GM21381 (cell line): ENCODE measurements at regions not wholly inside any gene's neighbourhood (a gene's known extent, or its start where the extent isn't known, plus 50 kb on each side); places are given as distances from the start of the nearest gene placed in this dataset.
"Not testable (repeated sequence)": the region's sequence is repeated elsewhere in the genome, so short reads cannot be mapped to it uniquely, and the experiment has no call there.

Source experiments
- ATAC-seq: cut with Tn5 transposase; IDR thresholded peaks from one replicate; pipeline ENCODE4 v1.9.1; 2021; ENCODE audit warnings: mild to moderate bottlenecking, moderate library complexity; ENCODE audit not compliant: unreplicated experiment

GRCh38 chr20:48040051-48040450 is 254.8 kb upstream of the SULF2 start:
- no peak for ATAC-seq

DNA sequence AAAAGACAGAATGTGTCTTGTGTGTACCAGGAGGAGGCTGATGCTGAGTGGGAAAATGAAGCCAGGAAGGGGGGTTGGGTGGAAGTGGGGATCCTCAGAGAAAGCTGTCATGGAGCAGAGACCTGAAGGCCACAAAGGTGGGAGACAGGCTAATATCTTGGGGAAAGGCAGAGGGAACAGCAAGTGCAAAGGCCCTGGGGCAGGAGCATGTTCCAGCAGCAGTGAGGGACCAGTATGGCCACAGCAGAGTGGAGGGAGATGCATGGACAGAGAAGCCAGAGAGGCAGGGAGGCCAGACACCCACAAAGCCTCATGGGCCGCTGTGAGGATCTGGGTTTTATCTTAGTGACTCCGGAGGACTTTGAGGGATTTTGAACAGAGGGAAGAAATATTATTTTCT is 254.2 kb upstream of the SULF2 start:
- ATAC-seq: no peak

DNA sequence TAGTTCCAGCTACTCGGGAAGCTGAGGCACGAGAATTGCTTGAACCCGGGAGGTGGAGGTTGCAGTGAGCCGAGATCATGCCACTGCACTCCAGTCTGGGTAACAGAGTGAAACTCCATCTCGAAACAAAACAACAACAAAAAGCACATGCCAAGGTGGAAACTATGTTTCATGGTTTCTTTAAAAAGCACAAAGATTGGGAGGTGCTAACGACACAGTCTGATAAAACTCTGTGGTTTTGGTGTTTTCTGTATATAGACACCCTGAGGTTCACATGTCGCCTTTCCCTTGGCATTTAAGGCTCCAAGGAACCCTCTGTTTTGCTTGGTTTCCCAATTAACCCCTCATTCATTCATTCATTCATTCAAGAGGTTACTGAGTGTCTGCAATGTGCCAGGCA is 253.4 kb upstream of the SULF2 start:
- no peak for ATAC-seq

DNA sequence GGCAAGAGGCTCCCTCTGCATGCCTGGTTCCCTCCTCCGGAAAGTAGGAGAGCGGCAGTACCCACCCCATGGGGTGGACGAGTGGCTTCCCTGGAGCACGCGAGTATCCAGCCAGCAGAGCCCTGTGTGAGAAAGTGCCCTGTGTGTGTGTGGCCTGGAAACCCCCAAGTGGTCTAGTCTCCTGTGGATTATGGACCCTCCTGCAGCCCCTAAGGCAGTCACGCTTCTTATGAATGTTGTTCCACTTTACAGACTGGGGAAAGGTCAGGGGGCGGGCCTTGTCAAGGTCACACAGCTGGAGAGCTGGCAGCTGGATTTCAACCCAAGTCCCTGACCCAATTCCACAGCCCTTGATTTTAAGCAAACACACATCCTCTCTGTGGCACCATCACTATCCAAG is 252.5 kb upstream of the SULF2 start:
- not testable (repeated sequence) for ATAC-seq

DNA sequence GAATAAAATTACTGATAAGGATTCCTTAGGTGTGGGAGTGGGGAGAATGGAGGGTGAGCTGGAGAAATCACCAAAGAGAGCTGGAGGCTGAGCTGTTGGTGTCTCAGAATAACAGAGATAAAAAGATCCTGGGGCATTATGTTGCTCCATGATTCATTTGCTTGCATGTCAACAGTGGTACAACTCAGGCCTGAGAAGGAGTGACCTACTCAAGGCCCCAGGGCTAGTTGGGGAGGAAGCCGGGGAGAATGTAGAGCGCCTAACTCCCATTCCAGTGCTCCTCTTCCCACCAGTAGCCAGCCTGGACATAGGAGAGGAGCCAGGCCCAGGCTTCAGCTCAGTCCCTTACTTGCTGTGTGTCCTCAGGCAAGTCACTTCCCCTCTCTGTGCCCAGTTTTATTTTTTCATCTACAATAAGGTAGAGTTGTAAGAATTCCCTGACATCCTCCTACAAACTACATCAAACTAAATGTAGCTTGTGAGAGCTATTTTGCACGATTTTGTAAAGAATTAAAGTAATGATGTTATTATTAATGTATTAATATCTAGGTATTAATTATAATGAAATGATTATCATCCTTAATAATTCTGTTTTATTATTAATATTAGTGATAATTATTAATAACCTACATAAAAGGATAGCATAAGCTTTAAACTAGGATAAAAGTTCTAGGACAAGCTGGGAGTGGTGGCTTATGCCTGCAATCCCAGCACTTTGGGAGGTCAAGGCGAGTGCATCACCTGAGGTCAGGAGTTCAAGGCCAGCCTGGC is 250.9 kb upstream of the SULF2 start:
- ATAC-seq: no peak

- no peak for ATAC-seq
Measured at GRCh38 chr20:48034751-48035150, 249.5 kb upstream of the SULF2 start.

DNA sequence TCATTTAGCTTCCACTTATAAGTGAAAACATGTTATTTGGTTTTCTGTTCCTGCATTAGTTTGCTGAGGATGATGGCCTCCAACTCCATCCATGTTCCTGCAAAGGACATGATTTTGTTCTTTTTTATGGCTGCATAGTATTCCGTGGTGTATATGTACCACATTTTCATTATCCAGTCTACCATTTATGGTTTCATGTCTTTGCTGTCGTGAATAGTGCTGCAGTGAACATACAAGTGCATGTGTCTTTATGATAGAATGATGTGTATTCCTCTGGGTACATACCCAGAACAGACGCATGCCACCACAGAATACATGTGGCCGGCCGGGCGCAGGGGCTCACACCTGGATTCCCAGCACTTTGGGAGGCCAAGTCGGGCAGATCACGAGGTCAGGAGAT is 247.7 kb upstream of the SULF2 start:
- not testable (repeated sequence) for ATAC-seq

DNA sequence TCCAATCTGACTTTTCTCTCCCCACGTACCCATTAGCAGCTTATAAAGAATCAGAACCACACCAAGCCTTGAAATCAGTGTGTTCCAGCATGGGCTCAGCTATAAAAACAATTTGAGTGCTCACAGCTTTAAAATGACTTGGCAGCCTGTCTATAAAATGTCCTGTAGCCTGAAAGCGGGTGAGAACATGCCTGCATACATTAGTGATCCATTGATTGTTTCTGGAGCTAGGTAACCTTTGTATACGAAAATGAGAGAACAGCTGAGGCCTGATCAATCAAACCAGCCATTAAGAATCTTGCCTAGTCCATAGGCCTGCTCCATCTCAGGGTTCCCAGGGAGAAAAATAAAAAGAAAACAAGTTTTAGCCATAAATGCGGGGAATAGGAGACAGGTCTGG is 245.8 kb upstream of the SULF2 start:
- no peak for ATAC-seq

- no peak for ATAC-seq
Measured at GRCh38 chr20:48026981-48027592, 241.8 kb upstream of the SULF2 start.

DNA sequence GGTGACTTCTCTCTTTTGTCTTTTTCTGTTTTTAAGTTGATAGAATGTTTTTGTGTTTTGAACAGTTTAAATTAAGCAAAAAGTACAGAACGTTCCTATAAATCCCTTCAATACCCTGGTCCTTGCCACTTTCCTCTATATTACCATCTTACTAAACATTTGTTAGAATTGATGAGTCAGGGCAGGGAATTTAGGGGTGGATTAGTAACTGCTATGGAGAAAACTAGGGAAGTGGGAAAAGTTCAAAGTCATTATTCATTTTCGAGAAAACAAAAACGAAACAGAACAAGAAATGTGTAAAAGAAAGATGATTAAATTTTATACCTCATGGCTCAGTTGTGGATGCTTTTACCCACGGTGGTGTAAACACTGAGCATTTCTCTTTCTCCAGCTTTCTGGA is 240.4 kb upstream of the SULF2 start:
- no peak for ATAC-seq

GRCh38 chr20:48025051-48025515 is 239.8 kb upstream of the SULF2 start:
- ATAC-seq: no peak

- ATAC-seq: no peak
Measured at GRCh38 chr20:48024539-48024938, 239.3 kb upstream of the SULF2 start.

- ATAC-seq: not testable (repeated sequence)
Measured at GRCh38 chr20:48020696-48021095, 235.4 kb upstream of the SULF2 start.

- no peak for ATAC-seq
Measured at GRCh38 chr20:48019940-48020339, 234.7 kb upstream of the SULF2 start.

- ATAC-seq: no peak
Measured at GRCh38 chr20:48019496-48019895, 234.2 kb upstream of the SULF2 start.

DNA sequence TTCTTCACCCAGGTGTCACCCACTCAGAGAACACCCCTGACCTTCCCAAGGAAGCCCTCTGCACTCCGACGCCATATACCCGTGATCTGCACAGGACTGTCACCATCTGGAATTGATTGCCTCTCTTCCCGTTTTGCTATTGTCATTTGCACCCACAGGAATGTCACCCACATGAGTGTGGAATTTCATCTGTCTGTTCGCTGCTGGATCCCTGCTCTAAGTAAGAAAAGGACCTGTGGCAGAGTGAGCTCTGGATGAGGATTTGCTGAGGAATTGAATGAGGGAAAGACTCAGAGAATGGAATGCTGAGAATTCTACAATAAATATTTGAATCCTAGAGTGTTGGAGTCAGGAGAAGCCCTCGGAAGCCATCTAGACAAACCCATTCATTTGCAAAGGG is 233.6 kb upstream of the SULF2 start:
- ATAC-seq: not testable (repeated sequence)

GRCh38 chr20:48017992-48018391 is 232.7 kb upstream of the SULF2 start:
- no peak for ATAC-seq

GRCh38 chr20:48017509-48017908 is 232.2 kb upstream of the SULF2 start:
- no peak for ATAC-seq

- no peak for ATAC-seq
Measured at GRCh38 chr20:48015943-48016723, 230.9 kb upstream of the SULF2 start.

DNA sequence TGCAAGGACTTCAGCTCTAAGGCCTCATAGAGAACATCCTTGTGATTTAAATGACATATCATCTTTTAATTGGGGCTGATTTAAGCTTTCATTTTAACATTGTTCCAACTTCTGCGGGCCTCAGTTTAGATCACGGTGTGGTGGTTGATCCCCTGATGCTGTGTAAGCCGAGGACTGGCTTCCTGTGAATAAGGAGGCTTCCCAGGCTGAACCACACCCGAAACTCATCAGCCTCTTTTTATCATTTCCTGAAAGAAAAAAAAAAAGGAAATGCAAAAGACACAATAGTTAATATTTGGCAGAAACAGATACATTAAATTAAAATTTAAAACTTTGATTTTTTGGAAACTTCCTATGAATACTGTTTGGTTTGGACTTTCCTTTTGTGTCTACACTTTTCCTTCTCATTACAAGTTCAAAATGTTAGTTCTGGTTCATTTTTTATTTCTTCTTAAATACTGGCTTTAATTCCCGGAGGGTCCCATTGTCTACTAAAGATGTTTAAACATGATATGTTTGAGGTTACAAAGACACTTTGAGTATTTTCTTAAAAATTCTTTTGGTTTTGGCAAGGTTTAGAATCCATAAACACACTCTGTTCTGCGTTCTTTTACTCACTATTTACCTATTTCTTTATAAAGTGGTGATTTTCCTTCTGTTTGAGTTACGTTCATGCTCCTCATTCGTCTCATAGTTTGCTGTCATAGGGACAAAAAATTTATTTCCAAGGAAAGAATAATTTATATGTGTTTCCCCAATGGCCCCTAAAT is 230.0 kb upstream of the SULF2 start:
- ATAC-seq: no peak

DNA sequence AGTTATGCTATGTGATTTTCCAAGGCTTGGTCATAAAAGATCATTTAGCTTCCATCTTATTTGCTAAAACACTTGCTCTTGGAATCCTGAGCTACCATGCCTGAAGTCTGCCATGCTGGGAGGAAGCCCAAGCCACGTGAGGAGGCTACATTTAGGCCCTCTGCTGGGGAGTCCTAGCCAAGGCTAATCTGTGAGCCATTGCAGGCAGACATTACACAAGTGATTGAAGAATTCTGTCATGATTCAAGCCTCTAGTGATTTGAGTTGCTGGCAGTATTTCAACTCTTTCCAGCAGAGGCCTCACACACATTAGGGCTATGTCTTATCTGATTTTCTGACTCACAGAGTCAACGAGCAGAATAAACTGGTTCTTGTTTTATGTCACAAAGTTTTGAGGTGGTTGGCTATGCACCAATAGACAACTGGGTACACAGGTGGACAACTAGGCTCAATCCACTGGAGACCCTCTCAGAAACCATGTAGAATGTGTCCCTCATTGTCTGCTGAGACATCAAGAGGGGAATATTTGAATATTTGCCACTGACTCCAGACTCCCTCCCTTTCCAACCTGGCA is 227.2 kb upstream of the SULF2 start:
- no peak for ATAC-seq
